Hematopoietic multipotent progenitor cell treated with erythropoietin and hydrocortisone succinate and interleukin-3 and kit ligand, for 6 days (in vitro differentiated cells): ENCODE measurements at regions not wholly inside any gene's neighbourhood (a gene's known extent, or its start where the extent isn't known, plus 50 kb on each side); places are given as distances from the start of the nearest gene placed in this dataset.

Source experiments
- DNase-seq: peaks from one replicate; pipeline ENCODE4 v3.0.0-alpha.2; 2015

- DNase-seq, result no peak
Observed at GRCh38 chr9:106689089-106689488, 173.9 kb upstream of the ZNF462 start.

DNA sequence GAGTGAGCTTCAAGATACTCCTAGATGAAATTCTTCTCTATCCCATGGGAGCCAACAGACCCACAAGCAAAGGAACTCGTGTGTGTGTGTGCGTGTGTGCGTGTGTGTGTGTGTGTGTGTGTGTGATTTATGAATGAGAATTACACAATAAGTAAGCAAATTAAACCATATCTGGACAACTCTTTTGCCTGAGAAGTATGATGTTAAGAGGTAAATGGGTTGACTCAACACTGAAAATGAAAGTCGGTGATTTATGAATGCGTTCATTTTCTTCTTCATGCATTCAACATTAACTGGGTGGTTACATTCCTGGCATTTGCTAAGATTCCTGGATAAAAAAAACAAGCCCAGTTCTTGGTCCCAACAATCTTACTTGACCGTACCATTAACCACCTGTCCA lies 171.3 kb upstream of the ZNF462 start:
- DNase-seq, result no peak

GRCh38 chr9:106693558-106693957 lies 169.4 kb upstream of the ZNF462 start:
- DNase-seq, result no peak

DNA sequence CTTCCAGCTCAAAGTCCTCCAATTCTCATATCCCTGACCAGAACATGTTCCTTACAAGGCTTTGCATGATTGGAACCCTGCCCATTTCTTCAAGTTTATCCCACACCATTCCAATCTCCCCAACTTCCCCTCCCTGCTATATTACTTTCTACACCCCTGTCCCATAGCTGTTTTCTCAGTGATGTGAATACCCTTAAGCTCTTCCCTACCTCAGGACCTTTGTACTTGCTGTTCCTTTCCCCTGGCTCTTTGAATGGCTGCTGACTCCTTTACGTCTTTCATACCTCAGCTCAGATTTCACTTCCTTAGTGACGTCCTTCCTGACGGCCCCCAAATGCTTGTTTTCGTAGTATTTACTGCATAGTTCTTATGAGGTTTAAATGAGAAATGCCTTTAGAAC lies 166.2 kb upstream of the ZNF462 start:
- DNase-seq, result no peak

DNA sequence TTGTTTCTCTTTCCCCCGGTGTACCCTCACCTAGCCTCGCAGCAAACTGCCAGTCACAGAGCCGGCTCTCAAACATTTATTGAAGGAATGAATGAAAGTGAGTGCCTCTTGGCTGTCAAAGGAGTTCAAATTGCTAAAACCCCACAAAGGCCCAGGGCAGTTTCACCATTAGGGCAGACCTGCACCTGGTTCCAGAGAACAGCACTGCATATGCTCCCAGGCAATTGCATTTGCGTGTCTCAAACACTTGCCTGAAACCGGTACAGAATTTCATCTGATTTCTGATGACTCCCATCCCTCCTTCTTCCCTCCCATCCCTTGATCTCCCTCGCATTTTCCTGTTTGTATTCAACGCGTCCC lies 165.6 kb upstream of the ZNF462 start:
- DNase-seq, result no peak

GRCh38 chr9:106697750-106698502 lies 165.0 kb upstream of the ZNF462 start:
- DNase-seq, result no peak

- no peak for DNase-seq
Observed at GRCh38 chr9:106700676-106701075, 162.3 kb upstream of the ZNF462 start.

GRCh38 chr9:106701611-106702010 lies 161.4 kb upstream of the ZNF462 start:
- DNase-seq, result no peak

- DNase-seq, result no peak
Observed at GRCh38 chr9:106704056-106704615, 158.8 kb upstream of the ZNF462 start.

- no peak for DNase-seq
Observed at GRCh38 chr9:106707291-106707690, 155.7 kb upstream of the ZNF462 start.

DNA sequence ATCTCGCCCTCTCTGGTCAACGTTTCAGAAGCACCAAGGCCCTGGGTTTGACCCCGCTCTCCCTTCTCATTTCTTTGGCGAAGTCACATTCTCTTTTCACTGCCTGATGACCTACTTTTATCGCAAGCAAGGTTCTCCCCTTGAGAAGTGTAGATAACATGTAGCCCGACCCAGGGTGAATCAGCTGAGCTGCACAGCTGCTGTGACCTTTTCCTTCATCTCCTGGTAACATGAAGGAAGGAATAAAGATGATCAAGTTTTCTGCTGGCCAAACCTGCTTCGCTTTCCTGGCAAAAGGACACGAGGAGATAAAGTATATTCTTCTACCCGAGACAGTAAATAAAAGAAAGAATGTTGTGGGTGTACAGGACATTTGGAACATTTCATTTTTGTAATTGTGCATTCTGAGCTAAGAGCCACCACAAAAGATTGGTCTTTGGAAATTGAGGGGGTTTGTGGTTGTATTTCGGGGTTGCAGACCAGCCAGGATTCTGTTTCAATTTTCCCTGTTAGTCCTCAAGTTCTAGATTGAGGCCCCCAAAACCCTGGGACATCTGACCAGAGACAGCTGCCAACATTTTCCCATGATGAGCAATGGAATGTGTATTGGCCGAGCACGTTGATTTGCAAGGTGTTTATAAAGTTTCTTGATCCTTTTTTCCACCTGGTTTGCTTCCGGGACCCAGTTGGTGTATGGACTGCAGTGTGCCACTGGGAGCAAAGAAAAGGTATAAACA lies 155.1 kb upstream of the ZNF462 start:
- no peak for DNase-seq

GRCh38 chr9:106708475-106709146 lies 154.4 kb upstream of the ZNF462 start:
- DNase-seq, result no peak

GRCh38 chr9:106712279-106712678 lies 150.7 kb upstream of the ZNF462 start:
- DNase-seq, result no peak

GRCh38 chr9:106713206-106713605 lies 149.8 kb upstream of the ZNF462 start:
- no peak for DNase-seq

GRCh38 chr9:106716820-106717219 lies 146.1 kb upstream of the ZNF462 start:
- no peak for DNase-seq

DNA sequence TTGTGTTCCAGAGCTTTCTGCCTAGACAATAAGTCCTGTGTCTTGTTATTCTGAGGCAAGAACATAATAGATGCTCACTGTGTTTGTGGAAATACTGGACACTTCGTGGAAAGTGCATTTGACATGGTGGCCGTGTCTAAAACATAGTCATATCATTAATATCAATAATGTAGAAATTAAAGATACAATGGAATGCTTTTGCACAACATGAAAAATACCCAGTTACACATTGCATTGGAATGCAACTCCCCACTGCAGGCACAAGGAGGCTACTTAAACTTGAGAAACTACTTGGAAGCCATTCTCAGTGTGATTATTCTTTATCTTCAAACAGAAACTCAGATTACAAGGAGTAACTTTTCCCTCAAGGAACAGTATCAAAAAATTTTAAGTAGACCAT lies 145.3 kb upstream of the ZNF462 start:
- DNase-seq, result no peak

DNA sequence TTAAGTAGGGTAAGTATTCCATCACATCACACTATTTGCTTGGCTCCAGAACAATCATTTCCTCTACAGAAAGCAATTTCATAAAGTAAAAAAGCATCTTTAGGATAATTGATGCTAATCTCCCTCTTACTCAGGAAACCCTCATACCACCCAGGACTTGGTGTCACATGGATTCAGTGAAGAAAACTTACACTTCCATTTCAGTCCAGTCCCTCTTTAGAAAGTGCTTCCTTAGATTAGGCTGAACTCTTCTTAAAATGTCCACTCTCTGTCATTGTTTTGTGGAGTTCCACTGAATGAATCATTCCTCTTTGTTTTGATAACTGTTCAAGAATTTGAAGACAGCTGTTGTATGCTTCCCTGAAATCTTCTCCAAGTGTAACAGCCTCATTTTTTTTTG lies 144.0 kb upstream of the ZNF462 start:
- no peak for DNase-seq

DNA sequence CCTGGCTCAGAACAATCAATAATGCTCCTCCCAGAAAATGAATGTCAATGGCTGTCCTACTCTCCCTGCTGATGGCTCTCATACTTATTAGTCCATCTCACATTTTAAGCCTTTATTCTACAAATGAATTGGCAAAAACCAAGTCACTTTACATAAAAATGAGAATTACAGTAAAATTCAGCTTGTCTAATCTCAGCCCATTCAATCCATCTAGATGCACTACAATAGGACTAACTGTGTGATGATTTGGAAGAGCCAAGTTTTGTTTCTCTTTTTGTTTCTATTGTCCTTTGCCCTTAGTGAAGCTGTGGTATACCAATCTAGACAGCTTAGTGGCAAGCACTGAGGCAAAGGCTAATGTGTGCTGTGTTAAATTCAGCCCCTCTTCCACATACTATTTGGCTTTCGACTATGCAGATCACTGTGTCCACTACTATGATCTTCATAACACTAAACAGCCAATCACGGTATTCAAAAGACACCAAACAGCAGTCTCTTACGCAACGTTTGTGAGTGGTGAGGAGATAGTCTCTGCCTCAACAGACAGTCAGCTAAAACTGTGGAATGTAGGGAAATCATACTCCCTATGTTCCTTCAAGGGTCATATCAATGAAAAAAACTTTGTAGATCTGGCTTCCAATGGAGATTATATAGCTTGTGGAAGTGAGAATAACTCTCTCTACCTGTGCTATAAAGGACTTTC lies 140.8 kb upstream of the ZNF462 start:
- DNase-seq, result no peak

GRCh38 chr9:106723926-106724325 lies 139.0 kb upstream of the ZNF462 start:
- no peak for DNase-seq

- DNase-seq, result no peak
Observed at GRCh38 chr9:106724566-106724965, 138.4 kb upstream of the ZNF462 start.

DNA sequence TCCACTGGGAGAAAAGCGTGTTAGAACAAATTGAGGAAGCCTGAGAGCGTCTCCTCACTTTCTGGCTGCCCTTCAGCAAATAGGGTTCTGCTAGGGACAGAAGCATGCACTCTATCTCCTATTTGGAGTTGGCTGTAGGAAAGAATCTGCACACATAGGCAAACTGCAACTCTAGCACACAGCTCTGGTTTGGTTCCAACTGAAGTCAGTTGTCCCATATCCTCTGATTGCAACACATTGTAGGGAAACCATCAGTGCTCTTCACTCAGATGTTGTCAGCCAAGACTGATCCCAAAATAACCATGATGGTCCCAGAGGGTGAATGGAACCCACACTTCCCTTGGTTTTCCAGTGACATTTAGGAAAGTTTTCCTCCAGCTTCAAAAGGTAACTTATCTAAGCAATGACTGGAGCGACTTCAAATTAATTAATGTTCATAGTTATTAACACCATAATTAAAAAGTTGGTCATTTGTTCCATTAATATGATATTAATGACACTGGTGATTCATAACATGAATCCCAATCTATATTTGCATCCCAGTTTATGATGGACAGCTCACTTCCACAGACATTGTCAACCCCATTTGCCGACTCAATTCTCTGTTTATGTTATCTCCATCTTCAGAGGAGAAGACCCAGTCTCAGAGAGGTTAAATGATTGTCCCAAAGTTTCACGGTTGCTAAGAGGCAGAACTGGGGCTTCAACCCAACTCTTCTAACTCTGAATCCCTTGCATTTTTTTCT lies 136.7 kb upstream of the ZNF462 start:
- no peak for DNase-seq

GRCh38 chr9:106727969-106728368 lies 135.0 kb upstream of the ZNF462 start:
- DNase-seq, result no peak
